NB4 (cell line): ENCODE measurements at regions not wholly inside any gene's neighbourhood (a gene's known extent, or its start where the extent isn't known, plus 50 kb on each side); places are given as distances from the start of the nearest gene placed in this dataset.

Experiments
- CTCF ChIP-seq: IDR thresholded peaks from one replicate; pipeline ENCODE4 v1.5.1; 2012; ENCODE audit warnings: low read depth, low read length
- MAX ChIP-seq: IDR thresholded peaks from 2 replicates; pipeline ENCODE4 v1.6.1; 2011; ENCODE audit warnings: low read depth, low read length
- MYC ChIP-seq: IDR thresholded peaks from 2 replicates; pipeline ENCODE4 v1.6.1; 2011; ENCODE audit warnings: low read depth, low read length

- TF ChIP-seq MAX (no peak), CTCF (no peak), MYC (no peak)
These were observed 149.1 kb downstream of the MAGEB17 start for GRCh38 chrX:16316331-16316730.
